A549 (cell line): ENCODE measurements at regions not wholly inside any gene's neighbourhood (a gene's known extent, or its start where the extent isn't known, plus 50 kb on each side); places are given as distances from the start of the nearest gene placed in this dataset.

Experiments
- ATAC-seq, 2 experiments: fragments of 200-7000 bp in 1 of 2; fragments of >200 bp in 1 of 2; cut with Nextera tagmentation in 1 of 2; cut with Tn5 transposase in 1 of 2; 3 replicates each; pipeline versions ENCODE4 v1.8.0 to v1.9.1; 2018 to 2020; ENCODE audit warnings: mild to moderate bottlenecking in 1 of 2, moderate library complexity in 1 of 2
- CTCF ChIA-PET: fragments of 300-600 bp; sonication (Branson Sonifier 250); formaldehyde crosslinking; extraction: SDS; loops from one replicate; lab custom pipeline; 2021; ENCODE audit warnings: antibody characterized with exemption, inconsistent platforms; lab: Yijun Ruan, JAX
- POLR2A ChIA-PET: fragments of 350-600 bp; formaldehyde crosslinking; extraction: SDS; loops from one replicate; lab custom pipeline; 2021; ENCODE audit warnings: antibody characterized with exemption, inconsistent platforms; lab: Yijun Ruan, JAX
- DNase-seq, 2 experiments: peaks; one replicate each; pipeline versions ENCODE4 v3.0.0 to v3.0.0-alpha.2; 2011 to 2016; ENCODE audit warnings: low read depth in 1 of 2, low spot score in 1 of 2
- FAIRE-seq: peaks from 2 replicates; lab custom pipeline; 2011; peaks lifted over from hg19 to GRCh38; lab: Jason Lieb, UNC
- H3K27ac ChIP-seq, 2 experiments: fragments of >200 bp; sonication (Bioruptor Twin); formaldehyde crosslinking; 3 replicates each; pipeline ENCODE4 v1.5.1; 2016 to 2017
- H3K4me1 ChIP-seq: fragments of >200 bp; sonication (Bioruptor Twin); formaldehyde crosslinking; 3 replicates; pipeline ENCODE4 v1.6.1; 2016
- H3K4me2 ChIP-seq: fragments of >200 bp; sonication (Bioruptor Twin); formaldehyde crosslinking; 3 replicates; pipeline ENCODE4 v1.6.1; 2016
- H3K4me3 ChIP-seq: fragments of >200 bp; sonication (Bioruptor Twin); formaldehyde crosslinking; 3 replicates; pipeline ENCODE4 v1.5.1; 2016
- H3K9me3 ChIP-seq: fragments of >200 bp; sonication (Bioruptor Twin); formaldehyde crosslinking; 3 replicates; pipeline ENCODE4 v1.6.1; 2016
- ATOH8 ChIP-seq: fragments of 250-450 bp; sonication (Bioruptor Pico); IDR thresholded peaks from 2 replicates; pipeline ENCODE4 v1.5.0; 2020; ENCODE audit warnings: low read depth, mild to moderate bottlenecking, moderate library complexity
- CBX8 ChIP-seq: fragments of 200-600 bp; sonication (generic); IDR thresholded peaks from 2 replicates; pipeline ENCODE4 v1.6.1; 2016
- CEBPB ChIP-seq, 2 experiments: fragments of >200 bp in 1 of 2; sonication (Bioruptor Twin) in 1 of 2; formaldehyde crosslinking in 1 of 2; IDR thresholded peaks; 2 replicates each; pipeline ENCODE4 v1.6.1; 2012 to 2016
- CHD2 ChIP-seq: fragments of 150-350 bp; IDR thresholded peaks from 2 replicates; pipeline ENCODE4 v1.6.1; 2014; ENCODE audit warnings: low read length; ENCODE audit not compliant: partially characterized antibody
- CHD4 ChIP-seq: fragments of 200-600 bp; sonication (generic); IDR thresholded peaks from 2 replicates; pipeline ENCODE4 v1.6.1; 2016; ENCODE audit warnings: antibody characterized with exemption, mild to moderate bottlenecking, borderline replicate concordance
- E2F6 ChIP-seq: IDR thresholded peaks from 2 replicates; pipeline ENCODE4 v1.6.1; 2012; ENCODE audit warnings: low read depth, borderline replicate concordance
- EP300 ChIP-seq, 2 experiments: fragments of >200 bp; sonication (Bioruptor Twin); formaldehyde crosslinking; IDR thresholded peaks; 2 replicates in 1 of 2; 3 replicates in 1 of 2; pipeline ENCODE4 v1.6.1; 2016 to 2017
- ESRRA ChIP-seq: fragments of 150-350 bp; IDR thresholded peaks from 2 replicates; pipeline ENCODE4 v1.6.1; 2014; ENCODE audit warnings: mild to moderate bottlenecking, low read length, borderline replicate concordance
- FOXS1 ChIP-seq: fragments of 250-450 bp; sonication (Bioruptor Pico); IDR thresholded peaks from 2 replicates; pipeline ENCODE4 v1.5.0; 2020; ENCODE audit warnings: mild to moderate bottlenecking, moderate library complexity
- GATA3 ChIP-seq: IDR thresholded peaks from 2 replicates; pipeline ENCODE4 v1.6.1; 2012; ENCODE audit warnings: borderline replicate concordance
- HDAC2 ChIP-seq: fragments of 200-600 bp; sonication (generic); IDR thresholded peaks from 2 replicates; pipeline ENCODE4 v1.6.1; 2016
- HOXA7 ChIP-seq: fragments of 250-450 bp; sonication (Bioruptor Pico); IDR thresholded peaks from 2 replicates; pipeline ENCODE4 v1.5.0; 2020; ENCODE audit warnings: mild to moderate bottlenecking, moderate library complexity
- JUN ChIP-seq, 2 experiments: fragments of >200 bp; sonication (Bioruptor Twin); formaldehyde crosslinking; IDR thresholded peaks; 2 replicates in 1 of 2; 3 replicates in 1 of 2; pipeline ENCODE4 v1.6.1; 2016 to 2017
- KDM1A ChIP-seq: fragments of 200-600 bp; sonication (generic); IDR thresholded peaks from 2 replicates; pipeline ENCODE4 v1.6.1; 2016; ENCODE audit warnings: low read depth, mild to moderate bottlenecking
- KDM5A ChIP-seq: fragments of 200-600 bp; sonication (generic); IDR thresholded peaks from 2 replicates; pipeline ENCODE4 v1.6.1; 2016; ENCODE audit warnings: antibody characterized with exemption, mild to moderate bottlenecking
- MAFK ChIP-seq: fragments of 450-650 bp; IDR thresholded peaks from 2 replicates; pipeline ENCODE4 v1.6.1; 2014; ENCODE audit not compliant: partially characterized antibody
- MAZ ChIP-seq: fragments of 150-350 bp; IDR thresholded peaks from 2 replicates; pipeline ENCODE4 v1.6.1; 2014; ENCODE audit warnings: antibody characterized with exemption, low read depth, low read length, borderline replicate concordance
- MYC ChIP-seq: IDR thresholded peaks from 2 replicates; pipeline ENCODE4 v1.6.1; 2012; ENCODE audit warnings: mild to moderate bottlenecking, inconsistent platforms, low read length, improper control_type of control experiment, borderline replicate concordance
- PHF8 ChIP-seq: fragments of 200-600 bp; sonication (generic); IDR thresholded peaks from 2 replicates; pipeline ENCODE4 v1.6.1; 2016; ENCODE audit warnings: low read depth, mild to moderate bottlenecking, antibody characterized with exemption, moderate library complexity, borderline replicate concordance
- POLR2A ChIP-seq: IDR thresholded peaks from 2 replicates; pipeline ENCODE4 v1.6.1; 2012; ENCODE audit warnings: mild to moderate bottlenecking, low read length
- POLR2AphosphoS2 ChIP-seq: conservative IDR thresholded peaks from 2 replicates; pipeline ENCODE4 v1.6.1; 2012; ENCODE audit warnings: low read length, improper control_type of control experiment, inconsistent platforms
- SREBF2 ChIP-seq: fragments of 450-650 bp; IDR thresholded peaks from 2 replicates; pipeline ENCODE4 v1.6.1; 2014; ENCODE audit warnings: mild to moderate bottlenecking, moderate library complexity
- USF2 ChIP-seq: fragments of 450-650 bp; IDR thresholded peaks from 2 replicates; pipeline ENCODE4 v1.6.1; 2014; ENCODE audit warnings: antibody characterized with exemption
- ZFP36 ChIP-seq: fragments of 450-650 bp; IDR thresholded peaks from 2 replicates; pipeline ENCODE4 v1.6.1; 2014; ENCODE audit warnings: borderline replicate concordance; ENCODE audit not compliant: partially characterized antibody
- ZNF302 ChIP-seq: fragments of 250-450 bp; sonication (Bioruptor Pico); IDR thresholded peaks from 2 replicates; pipeline ENCODE4 v1.9.0; 2021; ENCODE audit warnings: inconsistent platforms, mild to moderate bottlenecking, moderate library complexity
- ZSCAN20 ChIP-seq: fragments of 250-450 bp; sonication (Bioruptor Pico); IDR thresholded peaks from 2 replicates; pipeline ENCODE4 v1.8.0; 2022; ENCODE audit warnings: mild to moderate bottlenecking, moderate library complexity
- WGBS: methylation state at CpG from one replicate; pipeline ENCODE4 v1.1.6; 2017; ENCODE audit errors: missing lambda C conversion rate; 5-methylcytosine and 5-hydroxymethylcytosine counted together
- TF ChIP-seq, protein P1 (sequence below): fragments of >200 bp; sonication (Bioruptor Twin); formaldehyde crosslinking; IDR thresholded peaks from 3 replicates; pipeline ENCODE4 v1.5.1; 2016
- TF ChIP-seq, protein P2 (sequence below): fragments of 150-350 bp; IDR thresholded peaks from 2 replicates; pipeline ENCODE4 v1.6.1; 2014; ENCODE audit warnings: low read depth, mild to moderate bottlenecking, low read length

DNA sequence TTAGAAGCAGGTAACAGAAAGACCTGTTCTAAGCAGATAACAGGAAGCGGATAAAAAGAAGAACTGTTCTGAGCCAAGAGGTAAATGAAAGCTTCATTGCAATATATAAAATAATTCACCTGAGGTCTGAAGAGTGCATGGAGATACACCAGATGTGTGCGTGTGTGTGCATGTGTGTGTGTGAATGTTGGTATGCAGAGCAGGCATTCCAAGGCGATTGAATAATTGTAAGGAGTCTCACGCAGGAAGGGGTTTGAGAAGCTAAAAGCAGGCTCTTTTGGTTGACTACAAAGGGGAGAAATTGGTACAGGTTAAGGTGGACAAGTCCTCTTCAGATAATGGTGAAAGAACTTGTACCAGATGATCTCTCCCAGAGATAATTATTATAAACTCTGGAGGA lies 450.6 kb downstream of the DNAJB9 start:
- ChIA-PET POLR2A (no interaction called here), CTCF (no interaction called here)
- H3K27ac ChIP-seq = no peak overlapping the region
- H3K4me3 ChIP-seq = no peak overlapping the region
- 28% methylated on average over 4 of the region's 4 CpGs for WGBS
- TF ChIP-seq KDM1A (no peak), USF2 (no peak), ZNF302 (CRISPR knock-in tag) (no peak), ZSCAN20 (CRISPR knock-in tag) (no peak), EP300 (IDR thresholded peaks at IDR 0.05) (no peak), MAFK (no peak), JUN (IDR thresholded peaks at IDR 0.05) (no peak), CHD4 (no peak), PHF8 (no peak), POLR2A (no peak), MYC (no peak), GATA3 (no peak), ZFP36 (no peak), FOXS1 (CRISPR knock-in tag) (no peak)
- TF ChIP-seq, protein P1, sequence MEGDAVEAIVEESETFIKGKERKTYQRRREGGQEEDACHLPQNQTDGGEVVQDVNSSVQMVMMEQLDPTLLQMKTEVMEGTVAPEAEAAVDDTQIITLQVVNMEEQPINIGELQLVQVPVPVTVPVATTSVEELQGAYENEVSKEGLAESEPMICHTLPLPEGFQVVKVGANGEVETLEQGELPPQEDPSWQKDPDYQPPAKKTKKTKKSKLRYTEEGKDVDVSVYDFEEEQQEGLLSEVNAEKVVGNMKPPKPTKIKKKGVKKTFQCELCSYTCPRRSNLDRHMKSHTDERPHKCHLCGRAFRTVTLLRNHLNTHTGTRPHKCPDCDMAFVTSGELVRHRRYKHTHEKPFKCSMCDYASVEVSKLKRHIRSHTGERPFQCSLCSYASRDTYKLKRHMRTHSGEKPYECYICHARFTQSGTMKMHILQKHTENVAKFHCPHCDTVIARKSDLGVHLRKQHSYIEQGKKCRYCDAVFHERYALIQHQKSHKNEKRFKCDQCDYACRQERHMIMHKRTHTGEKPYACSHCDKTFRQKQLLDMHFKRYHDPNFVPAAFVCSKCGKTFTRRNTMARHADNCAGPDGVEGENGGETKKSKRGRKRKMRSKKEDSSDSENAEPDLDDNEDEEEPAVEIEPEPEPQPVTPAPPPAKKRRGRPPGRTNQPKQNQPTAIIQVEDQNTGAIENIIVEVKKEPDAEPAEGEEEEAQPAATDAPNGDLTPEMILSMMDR = no peak
- no peaks in the 10 kb centered on the region for H3K9me3 ChIP-seq
- no peaks in the 10 kb centered on the region for H3K4me1 ChIP-seq
- no peak for FAIRE-seq
- no peak for DNase-seq
- no peak overlapping the region for H3K4me2 ChIP-seq
- ATAC-seq = no peak

DNA sequence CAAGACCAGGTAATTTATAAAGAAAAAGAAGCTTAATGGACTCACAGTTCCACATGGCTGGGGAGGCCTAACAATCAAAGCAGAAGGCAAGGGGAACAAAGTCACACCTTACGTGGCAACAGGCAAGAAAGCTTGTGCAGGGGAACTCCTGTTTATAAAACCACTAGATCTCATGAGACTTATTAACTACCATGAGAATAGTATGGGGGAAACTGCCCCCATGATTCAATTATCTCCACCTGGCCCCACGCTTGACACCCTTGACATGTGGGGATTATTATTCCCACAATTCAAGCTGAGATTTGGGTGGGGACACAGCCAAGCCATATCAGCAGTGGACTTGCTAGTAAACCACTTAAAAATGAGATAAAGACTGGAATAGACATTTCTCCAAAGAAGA lies 451.7 kb downstream of the DNAJB9 start:
- 0% methylated on average over 2 of the region's 2 CpGs for WGBS
- no peak for TF ChIP-seq POLR2AphosphoS2
- no peak for TF ChIP-seq CHD2
- TF ChIP-seq ATOH8 (CRISPR knock-in tag) = no peak
- no peak for TF ChIP-seq SREBF2
- no peak for TF ChIP-seq CEBPB (IDR thresholded peaks at IDR 0.05)
- TF ChIP-seq E2F6 = no peak
- TF ChIP-seq KDM5A = no peak
- no peak for TF ChIP-seq ESRRA
- no peak for TF ChIP-seq HOXA7 (CRISPR knock-in tag)
- TF ChIP-seq, protein P2, sequence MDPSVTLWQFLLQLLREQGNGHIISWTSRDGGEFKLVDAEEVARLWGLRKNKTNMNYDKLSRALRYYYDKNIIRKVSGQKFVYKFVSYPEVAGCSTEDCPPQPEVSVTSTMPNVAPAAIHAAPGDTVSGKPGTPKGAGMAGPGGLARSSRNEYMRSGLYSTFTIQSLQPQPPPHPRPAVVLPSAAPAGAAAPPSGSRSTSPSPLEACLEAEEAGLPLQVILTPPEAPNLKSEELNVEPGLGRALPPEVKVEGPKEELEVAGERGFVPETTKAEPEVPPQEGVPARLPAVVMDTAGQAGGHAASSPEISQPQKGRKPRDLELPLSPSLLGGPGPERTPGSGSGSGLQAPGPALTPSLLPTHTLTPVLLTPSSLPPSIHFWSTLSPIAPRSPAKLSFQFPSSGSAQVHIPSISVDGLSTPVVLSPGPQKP = no peak
- TF ChIP-seq CBX8 = no peak
- no peak for TF ChIP-seq HDAC2
- TF ChIP-seq MYC = no peak
- no peak for TF ChIP-seq MAZ
- Histone ChIP-seq H3K9me3 (no peaks in the 10 kb centered on the region), H3K4me1 (no peaks in the 10 kb centered on the region), H3K27ac (no peak overlapping the region), H3K4me3 (no peak overlapping the region), H3K4me2 (no peak overlapping the region)
- ATAC-seq = no peak
- FAIRE-seq = no peak
- ChIA-PET POLR2A (no interaction called here), CTCF (no interaction called here)
- no peak for DNase-seq
